ENCODE measurements at regions not wholly inside any gene's neighbourhood (a gene's known extent, or its start where the extent isn't known, plus 50 kb on each side); places are given as distances from the start of the nearest gene placed in this dataset.

GRCh38 chr12:125643055-125643454, 577.8 kb downstream of the AACS start:
- no peaks in the 10 kb centered on the region for H3K4me1 Mint-ChIP-seq
- H3K27ac ChIP-seq (ENCODE audit: low read depth) = no peak overlapping the region

DNA sequence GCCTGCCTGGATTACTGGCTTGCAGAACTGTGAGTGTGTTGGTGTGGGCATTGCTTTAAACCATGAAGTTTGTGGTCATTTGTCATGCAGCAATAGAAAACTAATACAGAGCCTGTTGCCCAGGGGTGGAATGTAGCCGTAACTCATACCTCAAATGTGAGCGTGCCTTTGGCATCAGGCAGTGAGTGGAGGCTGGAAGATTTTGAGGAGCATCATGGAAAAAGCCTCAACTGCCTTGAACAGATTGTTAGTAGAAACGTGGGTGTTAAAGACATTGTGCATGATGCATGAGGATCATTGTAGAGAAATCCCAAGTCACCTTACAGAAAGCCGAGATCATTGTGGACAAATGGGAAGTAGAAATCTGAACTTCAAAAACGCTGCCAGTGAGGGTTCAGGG, 580.5 kb downstream of the AACS start:
- Histone ChIP-seq H3K4me1 (ENCODE audit: insufficient read depth) (no peaks in the 10 kb centered on the region), H3K27ac (ENCODE audit: low read depth) (no peak overlapping the region), H3F3A (replicated peaks; ENCODE audit: low read depth) (no peaks in the 10 kb centered on the region), H3K27me3 (ENCODE audit: insufficient read depth) (no peaks in the 10 kb centered on the region), H3K9me2 (ENCODE audit: insufficient read depth) (0 out of 2 replicates have a peak, but pooled peaks cover 2% of the 10 kb centered on the region), H4K20me1 (replicated peaks; ENCODE audit: insufficient read depth) (0 out of 2 replicates have a peak, but pooled peaks cover 3% of the 10 kb centered on the region), H3K36me3 (ENCODE audit: insufficient read depth) (no peaks in the 10 kb centered on the region), H3K4me2 (no peak overlapping the region), H2AFZ (no peak overlapping the region), H3K79me2 (replicated peaks; ENCODE audit: insufficient read depth) (no peaks in the 10 kb centered on the region), H3K4me3 (no peak overlapping the region)
- peaks cover 6% of the 10 kb centered on the region for H3K27me3 Mint-ChIP-seq (ENCODE audit: insufficient read depth, low read depth, poor library complexity)
- no peaks in the 10 kb centered on the region for H3K9me3 Mint-ChIP-seq
- DNase-seq (ENCODE audit: low spot score) = no peak
- no peak overlapping the region for H3K4me3 Mint-ChIP-seq
- no peak for ATAC-seq
- H3K27ac Mint-ChIP-seq = no peak overlapping the region
- peaks cover 34% of the 10 kb centered on the region for H3K36me3 Mint-ChIP-seq (ENCODE audit: low read depth)
- H3K4me1 Mint-ChIP-seq = no peaks in the 10 kb centered on the region
- no peak for TF ChIP-seq NANOG (IDR thresholded peaks at IDR 0.05; ENCODE audit: borderline replicate concordance)
- no peak for TF ChIP-seq CREB1 (CRISPR knock-in tag; IDR thresholded peaks at IDR 0.05; ENCODE audit: low read depth)
- TF ChIP-seq, protein P1, sequence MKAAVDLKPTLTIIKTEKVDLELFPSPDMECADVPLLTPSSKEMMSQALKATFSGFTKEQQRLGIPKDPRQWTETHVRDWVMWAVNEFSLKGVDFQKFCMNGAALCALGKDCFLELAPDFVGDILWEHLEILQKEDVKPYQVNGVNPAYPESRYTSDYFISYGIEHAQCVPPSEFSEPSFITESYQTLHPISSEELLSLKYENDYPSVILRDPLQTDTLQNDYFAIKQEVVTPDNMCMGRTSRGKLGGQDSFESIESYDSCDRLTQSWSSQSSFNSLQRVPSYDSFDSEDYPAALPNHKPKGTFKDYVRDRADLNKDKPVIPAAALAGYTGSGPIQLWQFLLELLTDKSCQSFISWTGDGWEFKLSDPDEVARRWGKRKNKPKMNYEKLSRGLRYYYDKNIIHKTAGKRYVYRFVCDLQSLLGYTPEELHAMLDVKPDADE (IDR thresholded peaks at IDR 0.05) = no peak
- TF ChIP-seq REST (IDR thresholded peaks at IDR 0.05; ENCODE audit: unreplicated experiment) = no peak
- no peak for TF ChIP-seq ZNF114 (CRISPR knock-in tag; IDR thresholded peaks at IDR 0.05)
- TF ChIP-seq, protein P2, sequence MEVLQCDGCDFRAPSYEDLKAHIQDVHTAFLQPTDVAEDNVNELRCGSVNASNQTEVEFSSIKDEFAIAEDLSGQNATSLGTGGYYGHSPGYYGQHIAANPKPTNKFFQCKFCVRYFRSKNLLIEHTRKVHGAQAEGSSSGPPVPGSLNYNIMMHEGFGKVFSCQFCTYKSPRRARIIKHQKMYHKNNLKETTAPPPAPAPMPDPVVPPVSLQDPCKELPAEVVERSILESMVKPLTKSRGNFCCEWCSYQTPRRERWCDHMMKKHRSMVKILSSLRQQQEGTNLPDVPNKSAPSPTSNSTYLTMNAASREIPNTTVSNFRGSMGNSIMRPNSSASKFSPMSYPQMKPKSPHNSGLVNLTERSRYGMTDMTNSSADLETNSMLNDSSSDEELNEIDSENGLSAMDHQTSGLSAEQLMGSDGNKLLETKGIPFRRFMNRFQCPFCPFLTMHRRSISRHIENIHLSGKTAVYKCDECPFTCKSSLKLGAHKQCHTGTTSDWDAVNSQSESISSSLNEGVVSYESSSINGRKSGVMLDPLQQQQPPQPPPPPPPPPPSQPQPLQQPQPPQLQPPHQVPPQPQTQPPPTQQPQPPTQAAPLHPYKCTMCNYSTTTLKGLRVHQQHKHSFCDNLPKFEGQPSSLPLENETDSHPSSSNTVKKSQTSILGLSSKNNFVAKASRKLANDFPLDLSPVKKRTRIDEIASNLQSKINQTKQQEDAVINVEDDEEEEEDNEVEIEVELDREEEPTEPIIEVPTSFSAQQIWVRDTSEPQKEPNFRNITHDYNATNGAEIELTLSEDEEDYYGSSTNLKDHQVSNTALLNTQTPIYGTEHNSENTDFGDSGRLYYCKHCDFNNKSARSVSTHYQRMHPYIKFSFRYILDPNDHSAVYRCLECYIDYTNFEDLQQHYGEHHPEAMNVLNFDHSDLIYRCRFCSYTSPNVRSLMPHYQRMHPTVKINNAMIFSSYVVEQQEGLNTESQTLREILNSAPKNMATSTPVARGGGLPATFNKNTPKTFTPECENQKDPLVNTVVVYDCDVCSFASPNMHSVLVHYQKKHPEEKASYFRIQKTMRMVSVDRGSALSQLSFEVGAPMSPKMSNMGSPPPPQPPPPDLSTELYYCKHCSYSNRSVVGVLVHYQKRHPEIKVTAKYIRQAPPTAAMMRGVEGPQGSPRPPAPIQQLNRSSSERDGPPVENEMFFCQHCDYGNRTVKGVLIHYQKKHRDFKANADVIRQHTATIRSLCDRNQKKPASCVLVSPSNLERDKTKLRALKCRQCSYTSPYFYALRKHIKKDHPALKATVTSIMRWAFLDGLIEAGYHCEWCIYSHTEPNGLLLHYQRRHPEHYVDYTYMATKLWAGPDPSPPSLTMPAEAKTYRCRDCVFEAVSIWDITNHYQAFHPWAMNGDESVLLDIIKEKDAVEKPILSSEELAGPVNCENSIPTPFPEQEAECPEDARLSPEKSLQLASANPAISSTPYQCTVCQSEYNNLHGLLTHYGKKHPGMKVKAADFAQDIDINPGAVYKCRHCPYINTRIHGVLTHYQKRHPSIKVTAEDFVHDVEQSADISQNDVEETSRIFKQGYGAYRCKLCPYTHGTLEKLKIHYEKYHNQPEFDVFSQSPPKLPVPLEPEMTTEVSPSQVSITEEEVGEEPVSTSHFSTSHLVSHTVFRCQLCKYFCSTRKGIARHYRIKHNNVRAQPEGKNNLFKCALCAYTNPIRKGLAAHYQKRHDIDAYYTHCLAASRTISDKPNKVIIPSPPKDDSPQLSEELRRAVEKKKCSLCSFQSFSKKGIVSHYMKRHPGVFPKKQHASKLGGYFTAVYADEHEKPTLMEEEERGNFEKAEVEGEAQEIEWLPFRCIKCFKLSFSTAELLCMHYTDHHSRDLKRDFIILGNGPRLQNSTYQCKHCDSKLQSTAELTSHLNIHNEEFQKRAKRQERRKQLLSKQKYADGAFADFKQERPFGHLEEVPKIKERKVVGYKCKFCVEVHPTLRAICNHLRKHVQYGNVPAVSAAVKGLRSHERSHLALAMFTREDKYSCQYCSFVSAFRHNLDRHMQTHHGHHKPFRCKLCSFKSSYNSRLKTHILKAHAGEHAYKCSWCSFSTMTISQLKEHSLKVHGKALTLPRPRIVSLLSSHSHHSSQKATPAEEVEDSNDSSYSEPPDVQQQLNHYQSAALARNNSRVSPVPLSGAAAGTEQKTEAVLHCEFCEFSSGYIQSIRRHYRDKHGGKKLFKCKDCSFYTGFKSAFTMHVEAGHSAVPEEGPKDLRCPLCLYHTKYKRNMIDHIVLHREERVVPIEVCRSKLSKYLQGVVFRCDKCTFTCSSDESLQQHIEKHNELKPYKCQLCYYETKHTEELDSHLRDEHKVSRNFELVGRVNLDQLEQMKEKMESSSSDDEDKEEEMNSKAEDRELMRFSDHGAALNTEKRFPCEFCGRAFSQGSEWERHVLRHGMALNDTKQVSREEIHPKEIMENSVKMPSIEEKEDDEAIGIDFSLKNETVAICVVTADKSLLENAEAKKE (CRISPR knock-in tag; IDR thresholded peaks at IDR 0.05) = no peak
- TF ChIP-seq, protein P3, sequence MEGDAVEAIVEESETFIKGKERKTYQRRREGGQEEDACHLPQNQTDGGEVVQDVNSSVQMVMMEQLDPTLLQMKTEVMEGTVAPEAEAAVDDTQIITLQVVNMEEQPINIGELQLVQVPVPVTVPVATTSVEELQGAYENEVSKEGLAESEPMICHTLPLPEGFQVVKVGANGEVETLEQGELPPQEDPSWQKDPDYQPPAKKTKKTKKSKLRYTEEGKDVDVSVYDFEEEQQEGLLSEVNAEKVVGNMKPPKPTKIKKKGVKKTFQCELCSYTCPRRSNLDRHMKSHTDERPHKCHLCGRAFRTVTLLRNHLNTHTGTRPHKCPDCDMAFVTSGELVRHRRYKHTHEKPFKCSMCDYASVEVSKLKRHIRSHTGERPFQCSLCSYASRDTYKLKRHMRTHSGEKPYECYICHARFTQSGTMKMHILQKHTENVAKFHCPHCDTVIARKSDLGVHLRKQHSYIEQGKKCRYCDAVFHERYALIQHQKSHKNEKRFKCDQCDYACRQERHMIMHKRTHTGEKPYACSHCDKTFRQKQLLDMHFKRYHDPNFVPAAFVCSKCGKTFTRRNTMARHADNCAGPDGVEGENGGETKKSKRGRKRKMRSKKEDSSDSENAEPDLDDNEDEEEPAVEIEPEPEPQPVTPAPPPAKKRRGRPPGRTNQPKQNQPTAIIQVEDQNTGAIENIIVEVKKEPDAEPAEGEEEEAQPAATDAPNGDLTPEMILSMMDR (conservative IDR thresholded peaks at IDR 0.05; ENCODE audit: low read depth in 2 of 2) = no peak
- no peak for TF ChIP-seq JUNB (IDR thresholded peaks at IDR 0.05; ENCODE audit: unreplicated experiment)
- TF ChIP-seq EZH2phosphoT487 (IDR thresholded peaks at IDR 0.05; ENCODE audit: unreplicated experiment) = no peak

More at GRCh38 chr12:125643055-125643454, 577.8 kb downstream of the AACS start:
- Histone ChIP-seq H3K79me2 (replicated peaks; ENCODE audit: insufficient read depth) (no peaks in the 10 kb centered on the region), H4K20me1 (replicated peaks; ENCODE audit: insufficient read depth) (0 out of 2 replicates have a peak, but pooled peaks cover 3% of the 10 kb centered on the region), H3K4me2 (no peak overlapping the region), H3K9me2 (ENCODE audit: insufficient read depth) (0 out of 2 replicates have a peak, but pooled peaks cover 2% of the 10 kb centered on the region), H3K36me3 (ENCODE audit: insufficient read depth) (peaks cover 5% of the 10 kb centered on the region; the same call in 1 of the 2 replicates), H3K4me3 (no peak overlapping the region), H3K4me1 (ENCODE audit: insufficient read depth) (no peaks in the 10 kb centered on the region), H3F3A (replicated peaks; ENCODE audit: low read depth) (no peaks in the 10 kb centered on the region), H3K27me3 (ENCODE audit: insufficient read depth) (no peaks in the 10 kb centered on the region), H2AFZ (no peak overlapping the region)
- ATAC-seq (no peak), DNase-seq (ENCODE audit: low spot score) (no peak)
- H3K36me3 Mint-ChIP-seq (ENCODE audit: low read depth) = peaks cover 15% of the 10 kb centered on the region
- no peak overlapping the region; the same call in 1 of the 2 replicates for H3K27ac Mint-ChIP-seq
- no peaks in the 10 kb centered on the region for H3K9me3 Mint-ChIP-seq
- no peak overlapping the region for H3K4me3 Mint-ChIP-seq
- no peak for TF ChIP-seq POLR2AphosphoS5 (IDR thresholded peaks at IDR 0.05; ENCODE audit: low read depth)
- peaks cover 4% of the 10 kb centered on the region for H3K27me3 Mint-ChIP-seq (ENCODE audit: insufficient read depth, low read depth, poor library complexity)
